ENCODE measurements at regions not wholly inside any gene's neighbourhood (a gene's known extent, or its start where the extent isn't known, plus 50 kb on each side); places are given as distances from the start of the nearest gene placed in this dataset.
"Not testable (repeated sequence)": the region's sequence is repeated elsewhere in the genome, so short reads cannot be mapped to it uniquely, and the experiment has no call there.

GRCh38 chr7:91571601-91572000, 307.4 kb downstream of the FZD1 start:
- DNase-seq: no peak

- no peak for DNase-seq
These were observed 307.1 kb downstream of the MTERF1 start for GRCh38 chr7:91573405-91573804.

GRCh38 chr7:91576459-91576858, 304.0 kb downstream of the MTERF1 start:
- not testable (repeated sequence) for DNase-seq

- no peak for DNase-seq
These were observed 300.7 kb downstream of the MTERF1 start for GRCh38 chr7:91579837-91580236.

DNA sequence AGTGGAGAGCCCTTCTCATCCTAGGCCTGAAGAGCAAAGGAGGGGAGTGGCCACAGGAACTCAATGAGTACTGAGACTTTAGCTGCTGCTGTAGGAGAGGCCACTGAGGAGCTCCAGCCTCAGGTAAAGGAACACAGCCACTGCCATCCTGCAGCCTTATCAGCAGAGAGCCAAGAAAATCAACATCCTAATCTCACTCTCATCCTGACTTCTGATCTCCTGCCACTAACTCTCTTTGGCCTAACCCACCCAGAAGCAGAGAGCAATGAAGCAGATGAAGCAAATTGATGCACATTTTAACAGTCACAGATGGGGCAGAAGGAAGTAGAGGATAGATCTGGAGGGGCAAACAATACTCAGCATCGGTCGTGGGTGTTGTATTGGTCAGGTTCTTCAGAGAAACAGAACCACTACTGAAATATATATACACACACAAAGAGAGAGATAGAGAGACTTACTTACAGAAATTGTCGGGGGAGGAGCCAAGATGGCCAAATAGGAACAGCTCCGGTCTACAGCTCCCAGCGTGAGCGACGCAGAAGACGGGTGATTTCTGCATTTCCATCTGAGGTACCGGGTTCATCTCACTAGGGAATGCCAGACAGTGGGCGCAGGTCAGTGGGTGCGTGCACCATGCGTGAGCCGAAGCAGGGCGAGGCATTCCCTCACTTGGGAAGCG, 297.6 kb downstream of the MTERF1 start:
- no peak for DNase-seq

GRCh38 chr7:91596287-91596686, 284.2 kb downstream of the MTERF1 start:
- no peak for DNase-seq

GRCh38 chr7:91598791-91599190, 281.7 kb downstream of the MTERF1 start:
- no peak for DNase-seq

DNA sequence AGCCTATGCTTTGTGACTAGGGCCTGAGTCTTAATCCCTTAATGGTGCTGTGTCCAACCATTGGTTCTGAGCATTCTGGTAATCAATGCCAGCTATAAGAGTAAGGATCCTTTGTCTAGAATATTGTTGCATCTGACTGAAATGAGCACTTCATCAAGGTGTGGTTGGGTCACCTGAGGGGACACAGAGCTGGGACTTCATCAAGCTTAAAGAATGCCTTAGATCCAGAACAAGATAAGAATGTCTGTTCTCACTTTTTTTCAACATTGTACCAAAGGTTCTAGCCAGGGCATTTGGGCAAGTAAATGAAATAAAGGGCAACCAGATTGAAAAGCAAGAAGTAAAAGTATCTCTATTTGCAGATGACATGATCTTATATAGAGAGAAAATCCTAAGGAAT, 280.4 kb downstream of the MTERF1 start:
- DNase-seq: no peak

DNA sequence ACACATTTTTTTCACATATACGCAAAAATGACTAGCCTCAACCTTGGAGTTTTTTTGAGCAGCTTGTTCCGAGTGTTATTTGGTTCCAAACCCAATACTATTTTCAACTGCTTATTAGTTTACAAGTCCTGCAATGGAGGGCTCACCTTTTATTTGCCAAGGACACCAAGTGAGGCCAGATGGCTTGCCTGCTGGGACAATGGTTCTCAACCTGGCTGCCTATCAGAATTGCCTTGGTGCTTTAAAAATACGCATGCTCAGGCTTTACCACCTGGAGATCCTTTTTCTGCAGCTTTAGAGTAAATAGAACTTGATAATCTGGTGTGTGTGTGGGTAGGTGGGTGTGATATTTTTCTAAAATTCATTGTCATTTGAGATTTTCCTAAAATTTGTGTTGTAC, 276.8 kb downstream of the MTERF1 start:
- DNase-seq: no peak

DNA sequence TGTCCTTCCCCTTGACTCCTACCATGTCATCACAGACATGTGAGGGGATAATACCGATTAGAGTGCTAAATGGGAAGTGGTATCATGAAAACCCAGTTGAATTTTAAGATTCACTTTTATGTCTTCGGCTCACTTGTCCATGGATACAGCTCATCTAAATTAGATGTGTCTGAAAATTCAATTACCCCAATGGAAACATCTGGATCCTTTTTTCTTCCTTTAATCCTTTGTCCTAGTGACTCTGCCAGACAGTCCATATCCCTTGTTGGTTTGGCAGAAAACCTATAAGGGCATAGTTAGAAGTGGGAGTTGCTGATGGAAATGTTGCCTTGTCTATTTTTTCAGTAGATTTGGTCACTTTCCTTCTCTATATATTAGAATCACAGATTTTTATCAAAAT, 271.9 kb downstream of the MTERF1 start:
- DNase-seq: no peak

DNA sequence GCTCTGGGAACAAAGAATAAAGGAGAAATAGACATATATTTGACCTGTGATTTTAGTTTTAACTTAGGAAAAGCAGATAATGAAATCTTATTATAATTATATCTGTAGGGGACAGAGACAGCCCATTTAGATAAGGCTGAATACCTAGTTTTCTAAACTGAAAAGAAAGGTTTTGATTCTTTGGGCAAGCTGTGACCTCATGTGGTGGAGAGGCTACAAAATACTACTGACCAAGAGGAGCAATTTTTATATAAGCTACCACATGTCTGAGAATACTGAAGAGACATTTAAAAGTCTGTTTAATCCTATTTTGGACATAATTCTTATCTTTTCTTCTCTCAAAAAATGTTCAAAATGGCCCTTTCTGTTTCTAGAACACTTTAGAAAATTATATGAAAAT, 271.0 kb downstream of the MTERF1 start:
- no peak for DNase-seq

DNA sequence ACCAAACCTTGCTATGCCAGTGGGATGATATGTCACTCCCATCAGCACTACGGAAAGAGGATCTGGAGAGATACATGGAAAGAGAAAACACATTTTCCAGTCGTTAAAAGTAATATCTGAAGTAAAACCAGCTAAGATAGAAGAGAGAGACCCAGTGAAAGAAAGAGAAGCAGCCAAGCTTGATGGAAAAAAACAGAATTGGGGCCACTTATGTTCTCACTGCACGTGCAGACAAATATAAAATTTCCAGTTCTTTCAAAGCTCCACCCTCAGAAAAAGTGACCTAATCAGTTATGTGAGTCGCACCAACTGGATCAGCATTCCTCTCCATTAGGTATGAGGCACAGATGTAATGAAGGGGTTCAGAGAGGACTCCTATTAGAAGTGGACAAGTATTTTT, 266.1 kb downstream of the MTERF1 start:
- DNase-seq: no peak

GRCh38 chr7:91618776-91619765, 261.4 kb downstream of the MTERF1 start:
- DNase-seq: no peak

DNA sequence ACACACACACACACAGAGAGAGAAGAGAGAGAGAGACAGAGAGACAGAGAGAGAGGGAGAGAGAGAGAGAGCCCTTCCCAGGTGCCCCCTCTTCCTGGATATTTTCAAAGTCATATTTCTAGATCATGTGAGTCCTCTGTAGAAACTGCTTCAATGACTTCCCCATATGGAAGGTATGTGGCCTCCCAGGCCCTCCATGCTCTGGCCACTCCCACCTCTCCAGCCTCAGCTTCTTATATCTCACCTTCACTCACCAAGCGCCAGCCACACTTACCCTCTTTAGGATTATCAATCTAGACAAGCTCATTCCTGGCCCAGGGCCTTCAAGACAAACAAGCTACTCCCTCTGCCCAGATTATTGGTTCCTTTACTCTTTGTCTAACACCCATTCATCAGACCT, 259.7 kb downstream of the MTERF1 start:
- no peak for DNase-seq

DNA sequence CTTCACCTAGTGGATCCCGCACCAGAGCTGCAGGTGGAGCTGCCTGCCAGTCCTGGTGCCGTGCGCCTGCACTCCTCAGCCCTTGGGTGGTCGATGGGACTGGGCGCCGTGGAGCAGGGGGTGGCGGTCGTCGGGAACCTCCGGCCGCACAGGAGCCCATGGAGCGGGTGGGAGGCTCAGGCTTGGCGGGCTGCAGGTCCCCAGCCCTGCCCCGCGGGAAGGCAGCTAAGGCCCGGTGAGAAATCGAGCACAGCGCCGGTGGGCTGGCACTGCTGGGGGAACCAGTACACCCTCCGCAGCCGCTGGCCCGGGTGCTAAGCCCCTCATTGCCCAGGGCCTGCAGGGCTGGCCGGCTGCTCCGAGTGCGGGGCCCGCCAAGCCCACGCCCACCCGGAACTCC, 253.2 kb downstream of the MTERF1 start:
- DNase-seq: not testable (repeated sequence)

GRCh38 chr7:91628742-91629141, 251.8 kb downstream of the MTERF1 start:
- DNase-seq: peak; percentile 42

- DNase-seq: no peak
These were observed 249.7 kb downstream of the MTERF1 start for GRCh38 chr7:91630581-91631380.

- DNase-seq: no peak
These were observed 248.1 kb downstream of the MTERF1 start for GRCh38 chr7:91632234-91632940.

DNA sequence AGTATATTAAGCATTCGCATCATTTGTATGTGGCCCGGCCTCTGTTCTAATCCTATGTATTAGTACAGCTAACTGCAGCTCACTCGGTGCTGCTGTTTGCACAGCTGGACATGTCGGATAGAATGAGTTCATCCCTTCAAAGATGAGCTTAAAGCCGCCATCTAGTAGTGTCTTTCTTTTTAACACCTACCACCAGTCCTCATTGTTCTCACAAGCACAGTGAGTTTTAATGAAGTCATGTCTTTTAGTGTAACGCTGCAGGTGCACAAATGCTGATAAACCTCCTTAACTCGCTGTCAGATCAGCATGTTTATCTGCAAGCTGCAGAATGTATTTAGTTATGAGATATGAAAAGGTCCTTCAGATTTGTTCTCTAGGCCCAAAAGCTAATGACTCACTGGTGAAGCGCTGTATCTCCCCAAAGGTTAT, 247.5 kb downstream of the MTERF1 start:
- DNase-seq: no peak

DNA sequence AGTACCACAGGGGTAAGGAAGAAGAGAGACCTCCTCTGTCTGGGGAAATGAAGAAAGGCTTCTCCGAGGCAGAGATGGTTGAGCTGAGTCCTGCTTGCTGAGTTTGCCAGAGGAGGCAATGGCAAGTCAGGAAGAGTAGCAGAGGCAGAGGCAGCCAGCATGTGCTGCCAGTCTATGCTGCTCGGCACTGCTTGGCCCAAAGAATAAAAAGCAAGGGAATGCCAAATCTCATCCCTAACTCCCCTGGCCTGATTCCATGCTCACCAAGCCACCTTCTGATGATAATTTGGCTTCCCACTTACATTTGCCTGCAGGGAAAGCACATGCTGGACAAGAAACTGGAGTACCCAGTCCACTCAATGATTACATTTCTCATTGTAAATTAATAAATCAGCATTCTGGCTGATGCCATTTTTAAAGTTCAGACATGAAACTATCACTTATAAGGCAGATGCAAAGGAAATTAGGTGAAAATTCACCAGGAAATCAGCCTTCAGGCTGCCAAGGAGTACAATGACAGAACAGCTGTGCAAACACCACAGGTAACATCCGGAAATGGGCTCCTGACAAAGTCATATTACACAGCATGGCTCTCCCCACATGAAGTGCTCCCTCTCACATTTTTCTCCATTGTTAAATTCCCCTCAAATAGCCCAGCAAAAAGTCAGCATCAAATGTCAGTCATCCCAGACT, 245.9 kb downstream of the MTERF1 start:
- peak; percentile 98 for DNase-seq

DNA sequence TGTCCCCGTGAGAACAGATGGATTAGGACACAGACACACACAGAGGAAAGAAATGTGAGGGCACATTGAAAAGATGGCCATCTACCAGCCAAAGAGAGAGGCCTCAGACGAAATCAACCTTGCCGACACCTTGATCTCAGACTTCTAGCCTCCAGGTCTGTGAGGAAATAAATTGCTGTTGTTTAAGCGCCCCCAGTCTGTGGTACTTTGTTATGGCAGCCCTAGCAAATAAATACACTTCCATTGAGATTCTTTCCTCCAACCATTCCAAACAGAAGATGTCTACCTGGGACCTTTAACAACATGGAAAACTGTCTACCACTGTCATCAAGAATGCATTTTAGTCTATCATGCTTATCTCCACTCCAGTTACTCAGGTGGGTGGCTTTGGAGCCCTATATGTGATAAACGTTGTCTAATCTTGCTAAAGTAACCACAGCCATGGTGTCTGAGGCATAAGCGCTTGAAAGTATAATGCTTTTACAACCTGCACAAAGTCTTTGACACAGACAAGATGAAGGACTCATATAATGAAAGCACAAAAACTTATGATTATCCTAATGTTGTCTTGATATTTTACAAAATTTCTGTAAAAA, 244.3 kb downstream of the MTERF1 start:
- DNase-seq: no peak

GRCh38 chr7:91636728-91637127, 243.8 kb downstream of the MTERF1 start:
- DNase-seq: no peak
